PC-3 (cell line): ENCODE measurements at regions not wholly inside any gene's neighbourhood (a gene's known extent, or its start where the extent isn't known, plus 50 kb on each side); places are given as distances from the start of the nearest gene placed in this dataset.

ENCODE experiments used
- ATAC-seq: fragments of 200-7000 bp; cut with Tn5 transposase; 2 replicates; pipeline ENCODE4 v1.9.1; 2020; ENCODE audit warnings: mild to moderate bottlenecking, moderate library complexity
- BruUV-seq: library from RNA; stranded (reverse); fragments of 400-500 nt; replicated peaks from 2 replicates; lab custom pipeline; 2021; lab: Mats Ljungman, UMichigan
- CTCF ChIA-PET: fragments of 300-600 bp; sonication (Branson Sonifier 250); formaldehyde crosslinking; loops from one replicate; lab custom pipeline; 2022; ENCODE audit warnings: antibody characterized with exemption; lab: Charles Lee
- POLR2A ChIA-PET: fragments of 300-600 bp; sonication (Branson Sonifier 250); formaldehyde crosslinking; loops from one replicate; lab custom pipeline; 2022; ENCODE audit warnings: antibody characterized with exemption; ENCODE audit not compliant: unreplicated experiment; lab: Charles Lee
- DNase-seq: peaks from one replicate; pipeline ENCODE4 v3.0.0-alpha.2; 2015
- H2AFZ ChIP-seq: fragments of 300-600 bp; sonication (generic); 2 replicates; pipeline ENCODE4 v1.6.0; 2016; ENCODE audit warnings: antibody characterized with exemption, low read length
- H3F3A ChIP-seq: fragments of 300-600 bp; sonication (generic); one replicate; pipeline ENCODE4 v1.6.0; 2017; ENCODE audit warnings: antibody characterized with exemption, low read length, control low read depth, mild to moderate bottlenecking; ENCODE audit not compliant: unreplicated experiment
- H3K27ac ChIP-seq: fragments of 300-600 bp; sonication (generic); 2 replicates; pipeline ENCODE4 v1.5.1; 2016; ENCODE audit warnings: mild to moderate bottlenecking, low read length
- H3K27me3 ChIP-seq: fragments of 300-600 bp; sonication (generic); 2 replicates; pipeline ENCODE4 v1.6.1; 2016; ENCODE audit warnings: low read length, mixed read lengths
- H3K36me3 ChIP-seq: fragments of 300-600 bp; sonication (generic); 2 replicates; pipeline ENCODE4 v1.6.1; 2016; ENCODE audit warnings: low read depth, mixed run types, low read length, mixed read lengths
- H3K4me1 ChIP-seq: fragments of 300-600 bp; sonication (generic); 2 replicates; pipeline ENCODE4 v1.5.1; 2016; ENCODE audit warnings: low read length; ENCODE audit not compliant: insufficient read depth
- H3K4me2 ChIP-seq: fragments of 300-600 bp; sonication (generic); 2 replicates; pipeline ENCODE4 v1.6.0; 2016; ENCODE audit warnings: low read length
- H3K4me3 ChIP-seq: fragments of 300-600 bp; sonication (generic); 2 replicates; pipeline ENCODE4 v1.5.1; 2016; ENCODE audit warnings: mild to moderate bottlenecking, low read length, mixed read lengths
- H3K79me2 ChIP-seq: fragments of 300-600 bp; sonication (generic); 2 replicates; pipeline ENCODE4 v1.6.1; 2017; ENCODE audit warnings: low read length, mixed read lengths
- H3K9ac ChIP-seq: fragments of 300-600 bp; sonication (generic); 2 replicates; pipeline ENCODE4 v1.6.0; 2016; ENCODE audit warnings: mild to moderate bottlenecking, low read length
- H3K9me2 ChIP-seq: fragments of 300-600 bp; sonication (generic); replicated peaks from 2 replicates; pipeline ENCODE4 v1.6.1; 2016; ENCODE audit warnings: mixed run types, low read length, mixed read lengths
- H3K9me3 ChIP-seq: fragments of 300-600 bp; sonication (generic); 2 replicates; pipeline ENCODE4 v1.6.1; 2016; ENCODE audit warnings: low read length, mixed read lengths
- H4K20me1 ChIP-seq: fragments of 300-600 bp; sonication (generic); 2 replicates; pipeline ENCODE4 v1.6.1; 2016; ENCODE audit warnings: low read length, mixed read lengths
- CTCF ChIP-seq: fragments of 300-600 bp; sonication (generic); conservative IDR thresholded peaks from 2 replicates; pipeline ENCODE4 v1.5.1; 2017; ENCODE audit warnings: antibody characterized with exemption, low read depth, mild to moderate bottlenecking, low read length
- EZH2 ChIP-seq: fragments of 300-600 bp; sonication (generic); IDR thresholded peaks from one replicate; pipeline ENCODE4 v1.6.1; 2017; ENCODE audit warnings: antibody characterized with exemption, mild to moderate bottlenecking, low read length; ENCODE audit not compliant: unreplicated experiment
- EZH2phosphoT487 ChIP-seq: fragments of 300-600 bp; sonication (generic); IDR thresholded peaks from 2 replicates; pipeline ENCODE4 v1.6.1; 2018; ENCODE audit warnings: mild to moderate bottlenecking, antibody characterized with exemption, low read length, borderline replicate concordance
- intact Hi-C: fragments of 100-400 bp; cut with micrococcal nuclease; formaldehyde crosslinking; loops from 2 replicates; pipeline ENCODE4 v1.9.0; 2023

- no peaks in the 10 kb centered on the region for H3K79me2 ChIP-seq
- no peak overlapping the region for H2AFZ ChIP-seq
- ATAC-seq (no peak), DNase-seq (no peak)
- no TSS peak for BruUV-seq
- H3K4me2 ChIP-seq: no peak overlapping the region
- TF ChIP-seq EZH2phosphoT487 (no peak), EZH2 (no peak), CTCF (no peak)
- no peak overlapping the region for H3K27ac ChIP-seq
- no peaks in the 10 kb centered on the region for H4K20me1 ChIP-seq
- H3K4me1 ChIP-seq: peaks cover 4% of the 10 kb centered on the region
- no peak overlapping the region for H3K4me3 ChIP-seq
- CTCF ChIA-PET: no interaction called here
- no peaks in the 10 kb centered on the region for H3K36me3 ChIP-seq
- H3F3A ChIP-seq: no peaks in the 10 kb centered on the region
- no peaks in the 10 kb centered on the region for H3K27me3 ChIP-seq
- POLR2A ChIA-PET: no interaction called here
- no peaks in the 10 kb centered on the region for H3K9me3 ChIP-seq
- no peak overlapping the region for H3K9ac ChIP-seq
- H3K9me2 ChIP-seq: no peaks in the 10 kb centered on the region
- intact Hi-C loops: no loop called here
Measured at GRCh38 chr16:22631264-22631663, 120.6 kb downstream of the NPIPB5 start.

GRCh38 chr16:22632606-22633005 lies 121.9 kb downstream of the NPIPB5 start:
- BruUV-seq: no TSS peak
- H3K79me2 ChIP-seq: no peaks in the 10 kb centered on the region
- no peak for DNase-seq
- no peaks in the 10 kb centered on the region for H3K27me3 ChIP-seq
- H2AFZ ChIP-seq: no peak overlapping the region
- no peak overlapping the region for H3K4me2 ChIP-seq
- ChIA-PET CTCF (no interaction called here), POLR2A (no interaction called here)
- intact Hi-C loops: no loop called here
- no peak for TF ChIP-seq EZH2phosphoT487
- TF ChIP-seq EZH2: no peak
- no peak for TF ChIP-seq CTCF
- no peaks in the 10 kb centered on the region for H3K9me2 ChIP-seq
- no peak for ATAC-seq
- no peak overlapping the region for H3K9ac ChIP-seq
- no peaks in the 10 kb centered on the region for H4K20me1 ChIP-seq
- no peak overlapping the region for H3K27ac ChIP-seq
- H3K9me3 ChIP-seq: no peaks in the 10 kb centered on the region
- peaks cover 2% of the 10 kb centered on the region for H3K4me1 ChIP-seq
- H3K4me3 ChIP-seq: no peak overlapping the region
- H3F3A ChIP-seq: no peaks in the 10 kb centered on the region
- H3K36me3 ChIP-seq: no peaks in the 10 kb centered on the region

GRCh38 chr16:22633280-22633679 lies 122.6 kb downstream of the NPIPB5 start:
- CTCF ChIA-PET: no interaction called here
- no TSS peak for BruUV-seq

More at GRCh38 chr16:22633280-22633679, 122.6 kb downstream of the NPIPB5 start:
- ATAC-seq (no peak), DNase-seq (no peak)
- Histone ChIP-seq H2AFZ (no peak overlapping the region), H3K27ac (no peak overlapping the region), H3K9me3 (no peaks in the 10 kb centered on the region), H3K79me2 (no peaks in the 10 kb centered on the region), H3K4me3 (no peak overlapping the region), H3K27me3 (no peaks in the 10 kb centered on the region), H3K9ac (no peak overlapping the region), H3K4me1 (peaks cover 8% of the 10 kb centered on the region), H4K20me1 (no peaks in the 10 kb centered on the region), H3K9me2 (no peaks in the 10 kb centered on the region), H3K36me3 (no peaks in the 10 kb centered on the region), H3F3A (no peaks in the 10 kb centered on the region), H3K4me2 (no peak overlapping the region)
- intact Hi-C loops: no loop called here
- POLR2A ChIA-PET: no interaction called here
- no peak for TF ChIP-seq EZH2phosphoT487
- no peak for TF ChIP-seq EZH2
- TF ChIP-seq CTCF: no peak
